A673 (cell line): ENCODE measurements at regions not wholly inside any gene's neighbourhood (a gene's known extent, or its start where the extent isn't known, plus 50 kb on each side); places are given as distances from the start of the nearest gene placed in this dataset.

ENCODE experiments used
- BruUV-seq: library from RNA; stranded (reverse); fragments of 400-500 nt; replicated peaks from 2 replicates; lab custom pipeline; 2021; lab: Mats Ljungman, UMichigan
- CTCF ChIA-PET: fragments of 300-600 bp; sonication (Branson Sonifier 250); formaldehyde crosslinking; loops from one replicate; lab custom pipeline; 2022; ENCODE audit warnings: antibody characterized with exemption; lab: Charles Lee
- POLR2A ChIA-PET: fragments of 300-600 bp; sonication (Branson Sonifier 250); formaldehyde crosslinking; loops from one replicate; lab custom pipeline; 2022; ENCODE audit warnings: antibody characterized with exemption; ENCODE audit not compliant: low non-redundant PET; lab: Charles Lee
- DNase-seq: peaks from one replicate; pipeline ENCODE4 v3.0.0-alpha.2; 2015; ENCODE audit warnings: low spot score
- H3K27ac ChIP-seq: fragments of 200-600 bp; sonication (generic); 2 replicates; pipeline ENCODE4 v1.5.1; 2016; ENCODE audit warnings: mixed run types, low read depth, mild to moderate bottlenecking, mixed read lengths, antibody characterized with exemption, low read length; ENCODE audit not compliant: poor library complexity, severe bottlenecking
- H3K27me3 ChIP-seq: fragments of 200-600 bp; sonication (generic); replicated peaks from 2 replicates; pipeline ENCODE4 v1.6.1; 2017; ENCODE audit warnings: mixed run types, low read depth, mild to moderate bottlenecking, mixed read lengths, antibody characterized with exemption, low read length; ENCODE audit not compliant: insufficient read depth, poor library complexity
- H3K36me3 ChIP-seq: fragments of 200-600 bp; sonication (generic); 2 replicates; pipeline ENCODE4 v1.6.1; 2016; ENCODE audit warnings: mixed run types, mild to moderate bottlenecking, mixed read lengths, antibody characterized with exemption, low read length; ENCODE audit not compliant: insufficient read depth, poor library complexity, severe bottlenecking
- H3K4me1 ChIP-seq: fragments of 200-600 bp; sonication (generic); 2 replicates; pipeline ENCODE4 v1.6.1; 2017; ENCODE audit warnings: mixed run types, mild to moderate bottlenecking, mixed read lengths, antibody characterized with exemption, low read length; ENCODE audit not compliant: insufficient read depth, poor library complexity, severe bottlenecking
- H3K4me3 ChIP-seq: fragments of 200-600 bp; sonication (generic); 2 replicates; pipeline ENCODE4 v1.5.1; 2016; ENCODE audit warnings: low read depth, mixed run types, mild to moderate bottlenecking, mixed read lengths, low read length; ENCODE audit not compliant: poor library complexity, severe bottlenecking
- H3K9me3 ChIP-seq: fragments of 200-600 bp; sonication (generic); 2 replicates; pipeline ENCODE4 v1.6.1; 2016; ENCODE audit warnings: mixed run types, low read depth, mild to moderate bottlenecking, mixed read lengths, antibody characterized with exemption, low read length; ENCODE audit not compliant: poor library complexity, severe bottlenecking
- CTCF ChIP-seq: fragments of 300-800, 200-600 bp; sonication (generic); conservative IDR thresholded peaks from 2 replicates; pipeline ENCODE4 v1.5.1; 2017; ENCODE audit warnings: low read depth, mild to moderate bottlenecking, antibody characterized with exemption, low read length, moderate library complexity, mixed read lengths
- EZH2 ChIP-seq: fragments of 200-600 bp; sonication (generic); IDR thresholded peaks from 2 replicates; pipeline ENCODE4 v1.6.1; 2017; ENCODE audit warnings: borderline replicate concordance, low read depth, mild to moderate bottlenecking, mixed read lengths, antibody characterized with exemption, low read length; ENCODE audit not compliant: poor library complexity, severe bottlenecking
- intact Hi-C: fragments of 100-400 bp; cut with micrococcal nuclease; formaldehyde crosslinking; loops from one replicate; pipeline ENCODE4 v1.10.0; 2022; ENCODE audit not compliant: unreplicated experiment

- ChIA-PET POLR2A (no interaction called here), CTCF (no interaction called here)
- no peak overlapping the region for H3K4me3 ChIP-seq
- no peaks in the 10 kb centered on the region for H3K36me3 ChIP-seq
- H3K9me3 ChIP-seq, result no peaks in the 10 kb centered on the region
- peaks cover 13% of the 10 kb centered on the region for H3K4me1 ChIP-seq
- H3K27me3 ChIP-seq, result no peaks in the 10 kb centered on the region
- DNase-seq, result no peak
- intact Hi-C loops, result no loop called here
- H3K27ac ChIP-seq, result no peak overlapping the region
- BruUV-seq, result no TSS peak
- TF ChIP-seq CTCF, result no peak
- no peak for TF ChIP-seq EZH2
Observed at GRCh38 chr14:85102591-85102990, 427.4 kb upstream of the FLRT2 start.

GRCh38 chr14:85106506-85106905 lies 423.4 kb upstream of the FLRT2 start:
- Histone ChIP-seq H3K4me3 (no peak overlapping the region), H3K9me3 (no peaks in the 10 kb centered on the region), H3K4me1 (peaks cover 13% of the 10 kb centered on the region), H3K27me3 (no peaks in the 10 kb centered on the region), H3K27ac (no peak overlapping the region), H3K36me3 (no peaks in the 10 kb centered on the region)
- POLR2A ChIA-PET, result no interaction called here
- intact Hi-C loops, result no loop called here
- no peak for TF ChIP-seq CTCF
- BruUV-seq, result no TSS peak
- DNase-seq, result peak; percentile 66
- CTCF ChIA-PET, result no interaction called here

- no TSS peak for BruUV-seq
- no peak overlapping the region for H3K4me3 ChIP-seq
- no peaks in the 10 kb centered on the region for H3K27me3 ChIP-seq
- no peak overlapping the region for H3K27ac ChIP-seq
- DNase-seq, result no peak
- H3K9me3 ChIP-seq, result no peaks in the 10 kb centered on the region
- intact Hi-C loops, result no loop called here
- H3K4me1 ChIP-seq, result no peaks in the 10 kb centered on the region
- H3K36me3 ChIP-seq, result no peaks in the 10 kb centered on the region
- TF ChIP-seq EZH2 (no peak), CTCF (no peak)
- CTCF ChIA-PET, result no interaction called here
- POLR2A ChIA-PET, result no interaction called here
Observed at GRCh38 chr14:85112762-85113161, 417.2 kb upstream of the FLRT2 start.
